K562 (cell line): ENCODE measurements at regions not wholly inside any gene's neighbourhood (a gene's known extent, or its start where the extent isn't known, plus 50 kb on each side); places are given as distances from the start of the nearest gene placed in this dataset.

ENCODE experiments used
- ATAC-seq: fragments of 200-7000 bp; cut with Tn5 transposase; 3 replicates; pipeline ENCODE4 v1.9.1; 2020; ENCODE audit warnings: moderate library complexity
- BruUV-seq: library from RNA; stranded (reverse); fragments of 400-500 nt; replicated peaks from 2 replicates; lab custom pipeline; 2021; lab: Mats Ljungman, UMichigan
- CTCF ChIA-PET: fragments of 300-600 bp; formaldehyde crosslinking; extraction: SDS; loops from one replicate; lab custom pipeline; 2021; ENCODE audit warnings: low intra/inter-chr PET ratio; lab: Yijun Ruan, JAX
- POLR2A ChIA-PET: fragments of 300-600, 350-650 bp; sonication (Branson Sonifier 250); formaldehyde crosslinking; extraction: SDS; loops from one replicate; lab custom pipeline; 2021; ENCODE audit warnings: antibody characterized with exemption, inconsistent platforms; lab: Yijun Ruan, JAX
- DNase-seq, 4 experiments: peaks; one replicate each; pipeline versions ENCODE4 v3.0.0 to v3.0.0-alpha.2; 2011 to 2018; ENCODE audit warnings: low spot score in 3 of 4, mixed read lengths in 3 of 4; ENCODE audit errors: extremely low read depth in 1 of 4
- FAIRE-seq: peaks from 2 replicates; lab custom pipeline; 2011; peaks lifted over from hg19 to GRCh38; lab: Jason Lieb, UNC
- H2AFZ ChIP-seq: 2 replicates; pipeline ENCODE4 v1.6.0; 2011; ENCODE audit warnings: low read depth, low read length, control low read depth, inconsistent platforms
- H3K27ac ChIP-seq: fragments of 200-600 bp; 3 replicates; pipeline ENCODE4 v1.8.0; 2011; ENCODE audit warnings: low read depth, mild to moderate bottlenecking, control low read depth, inconsistent platforms, low read length, moderate library complexity, mixed read lengths; ENCODE audit errors: extremely low read depth
- H3K27me3 ChIP-seq, 2 experiments: fragments of 300-600 bp in 1 of 2; 2 replicates in 1 of 2; 3 replicates in 1 of 2; pipeline versions ENCODE4 v1.6.0 to v1.8.0; 2011; ENCODE audit warnings: inconsistent platforms in 2 of 2, low read length in 2 of 2, mild to moderate bottlenecking in 1 of 2, mixed read lengths in 1 of 2, moderate library complexity in 1 of 2; ENCODE audit not compliant: control insufficient read depth in 2 of 2, insufficient read depth in 2 of 2
- H3K36me3 ChIP-seq: fragments of 300-600 bp; 3 replicates; pipeline ENCODE4 v1.8.0; 2011; ENCODE audit warnings: mild to moderate bottlenecking, low read length, inconsistent platforms; ENCODE audit not compliant: control insufficient read depth, insufficient read depth
- H3K4me1 ChIP-seq, 2 experiments: fragments of 200-600 bp in 1 of 2; replicated peaks in 1 of 2; 2 replicates in 1 of 2; 3 replicates in 1 of 2; pipeline versions ENCODE4 v1.5.1 to v1.8.0; 2011; ENCODE audit warnings: inconsistent platforms in 2 of 2, low read length in 2 of 2, mild to moderate bottlenecking in 1 of 2, mixed read lengths in 1 of 2, moderate library complexity in 1 of 2; ENCODE audit not compliant: control insufficient read depth in 2 of 2, insufficient read depth in 2 of 2
- H3K4me2 ChIP-seq: 2 replicates; pipeline ENCODE4 v1.6.1; 2011; ENCODE audit warnings: low read length, control low read depth, inconsistent platforms, mixed read lengths; ENCODE audit not compliant: insufficient read depth
- H3K4me3 ChIP-seq: fragments of 200-600 bp; sonication (generic), shearing (Covaris generic); 2 replicates; pipeline ENCODE4 v1.5.1; 2016; ENCODE audit warnings: control low read depth, inconsistent platforms
- H3K79me2 ChIP-seq: fragments of 200-600 bp; 3 replicates; pipeline ENCODE4 v1.8.0; 2011; ENCODE audit warnings: low read length, inconsistent platforms; ENCODE audit not compliant: control insufficient read depth, insufficient read depth
- H3K9ac ChIP-seq, 2 experiments: 2 replicates each; pipeline versions ENCODE4 v1.6.0 to v1.6.1; 2011; ENCODE audit warnings: low read depth in 2 of 2, low read length in 2 of 2, control low read depth in 1 of 2, inconsistent platforms in 1 of 2, mild to moderate bottlenecking in 1 of 2, mixed read lengths in 1 of 2; ENCODE audit not compliant: insufficient read depth in 1 of 2
- H3K9me1 ChIP-seq: one replicate; pipeline ENCODE4 v1.6.0; 2011; ENCODE audit warnings: inconsistent platforms, mild to moderate bottlenecking, low read length, moderate library complexity; ENCODE audit not compliant: control insufficient read depth, insufficient read depth
- H3K9me3 ChIP-seq: replicated peaks from 2 replicates; pipeline ENCODE4 v1.5.1; 2011; ENCODE audit warnings: low read depth, low read length, inconsistent platforms; ENCODE audit not compliant: control insufficient read depth, insufficient read depth
- H4K20me1 ChIP-seq: replicated peaks from 2 replicates; pipeline ENCODE4 v1.6.1; 2011; ENCODE audit warnings: low read length, inconsistent platforms, mixed read lengths; ENCODE audit not compliant: control insufficient read depth, insufficient read depth
- ATF1 ChIP-seq, 2 experiments: fragments of 450-650 bp in 1 of 2; IDR thresholded peaks; 2 replicates each; pipeline ENCODE4 v1.6.1; 2016; ENCODE audit warnings: missing compliant biosample characterization in 1 of 2, missing genetic modification characterization in 1 of 2
- EP300 ChIP-seq: IDR thresholded peaks from 2 replicates; pipeline ENCODE4 v1.6.1; 2012; ENCODE audit warnings: low read length, improper control_type of control experiment
- MED1 ChIP-seq: sonication (generic); formaldehyde crosslinking; IDR thresholded peaks from 2 replicates; pipeline ENCODE4 v1.8.1; 2023; ENCODE audit warnings: missing genetic modification reagents, borderline replicate concordance
- TARDBP ChIP-seq: fragments of 450-650 bp; IDR thresholded peaks from 2 replicates; pipeline ENCODE4 v1.6.1; 2016
- WGBS: fragments of 100-300 bp; shearing (Covaris generic); methylation state at CpG from one replicate; pipeline ENCODE4 v1.1.6; 2016; ENCODE audit warnings: low coverage, mixed read lengths; ENCODE audit not compliant: insufficient coverage; ENCODE audit errors: missing lambda C conversion rate; 5-methylcytosine and 5-hydroxymethylcytosine counted together
- in situ Hi-C: fragments of 300-500 bp; cut with MboI; formaldehyde crosslinking; loops from 4 replicates; pipeline ENCODE4 v1.15.0; 2018; ENCODE audit warnings: inconsistent platforms, mixed read lengths
- intact Hi-C: fragments of 100-400 bp; cut with micrococcal nuclease; formaldehyde crosslinking; loops from 2 replicates; pipeline ENCODE4 v1.14.2; 2022
- TF ChIP-seq, protein P1 (sequence below), 3 experiments: IDR thresholded peaks in 2 of 3; conservative IDR thresholded peaks in 1 of 3; 2 replicates each; pipeline ENCODE4 v1.5.1; 2011 to 2012; ENCODE audit warnings: low read length in 3 of 3, mild to moderate bottlenecking in 3 of 3, control low read depth in 2 of 3, improper control_type of control experiment in 1 of 3, inconsistent platforms in 1 of 3, low read depth in 1 of 3, mixed read lengths in 1 of 3, moderate library complexity in 1 of 3; ENCODE audit not compliant: insufficient read depth in 2 of 3
- TF ChIP-seq, protein P2 (sequence below), 2 experiments: IDR thresholded peaks; 2 replicates each; pipeline ENCODE4 v1.6.1; 2011; ENCODE audit warnings: borderline replicate concordance in 1 of 2, control low read depth in 1 of 2, low read depth in 1 of 2, low read length in 1 of 2, mild to moderate bottlenecking in 1 of 2, mixed read lengths in 1 of 2, moderate library complexity in 1 of 2; ENCODE audit not compliant: insufficient read depth in 1 of 2, insufficient read length in 1 of 2, poor library complexity in 1 of 2, severe bottlenecking in 1 of 2; ENCODE audit errors: extremely low read depth in 1 of 2

- TF ChIP-seq, protein P1, sequence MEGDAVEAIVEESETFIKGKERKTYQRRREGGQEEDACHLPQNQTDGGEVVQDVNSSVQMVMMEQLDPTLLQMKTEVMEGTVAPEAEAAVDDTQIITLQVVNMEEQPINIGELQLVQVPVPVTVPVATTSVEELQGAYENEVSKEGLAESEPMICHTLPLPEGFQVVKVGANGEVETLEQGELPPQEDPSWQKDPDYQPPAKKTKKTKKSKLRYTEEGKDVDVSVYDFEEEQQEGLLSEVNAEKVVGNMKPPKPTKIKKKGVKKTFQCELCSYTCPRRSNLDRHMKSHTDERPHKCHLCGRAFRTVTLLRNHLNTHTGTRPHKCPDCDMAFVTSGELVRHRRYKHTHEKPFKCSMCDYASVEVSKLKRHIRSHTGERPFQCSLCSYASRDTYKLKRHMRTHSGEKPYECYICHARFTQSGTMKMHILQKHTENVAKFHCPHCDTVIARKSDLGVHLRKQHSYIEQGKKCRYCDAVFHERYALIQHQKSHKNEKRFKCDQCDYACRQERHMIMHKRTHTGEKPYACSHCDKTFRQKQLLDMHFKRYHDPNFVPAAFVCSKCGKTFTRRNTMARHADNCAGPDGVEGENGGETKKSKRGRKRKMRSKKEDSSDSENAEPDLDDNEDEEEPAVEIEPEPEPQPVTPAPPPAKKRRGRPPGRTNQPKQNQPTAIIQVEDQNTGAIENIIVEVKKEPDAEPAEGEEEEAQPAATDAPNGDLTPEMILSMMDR (IDR thresholded peaks at IDR 0.05 in 2 of 3, conservative IDR thresholded peaks at IDR 0.05 in 1 of 3; ENCODE audit: insufficient read depth in 2 of 3, low read depth in 1 of 3, low read length in 3 of 3), result peak; percentile 34 to 47 (median 34); a peak in 3 of 6 replicates
- no peak for TF ChIP-seq ATF1 (CRISPR knock-in tag; IDR thresholded peaks at IDR 0.05)
- TF ChIP-seq ATF1 (tag; IDR thresholded peaks at IDR 0.05), result no peak
- no peak for TF ChIP-seq TARDBP
- TF ChIP-seq MED1 (CRISPR knock-in tag), result no peak
- TF ChIP-seq, protein P2, sequence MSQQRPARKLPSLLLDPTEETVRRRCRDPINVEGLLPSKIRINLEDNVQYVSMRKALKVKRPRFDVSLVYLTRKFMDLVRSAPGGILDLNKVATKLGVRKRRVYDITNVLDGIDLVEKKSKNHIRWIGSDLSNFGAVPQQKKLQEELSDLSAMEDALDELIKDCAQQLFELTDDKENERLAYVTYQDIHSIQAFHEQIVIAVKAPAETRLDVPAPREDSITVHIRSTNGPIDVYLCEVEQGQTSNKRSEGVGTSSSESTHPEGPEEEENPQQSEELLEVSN (IDR thresholded peaks at IDR 0.05; ENCODE audit: borderline replicate concordance in 1 of 2, extremely low read depth in 1 of 2, insufficient read depth in 1 of 2, insufficient read length in 1 of 2, low read depth in 1 of 2, low read length in 1 of 2, poor library complexity in 1 of 2, severe bottlenecking in 1 of 2), result peak in 1 of 2 experiments; percentile 25
- TF ChIP-seq EP300, result no peak
- TF ChIP-seq, all 486 proteins: peak for 2
- WGBS, result 3% methylated on average over 11 of the region's 11 CpGs
- peak overlapping the region in 1 of 2 experiments; percentile 64; a peak in 1 of 4 replicates for H3K9ac ChIP-seq
- no TSS peak for BruUV-seq
- no peak overlapping the region for H2AFZ ChIP-seq
- no peaks in the 10 kb centered on the region for H3K9me1 ChIP-seq
- no peaks in the 10 kb centered on the region for H3K9me3 ChIP-seq
- in situ Hi-C loops, result no loop called here
- H3K27me3 ChIP-seq, result peaks cover 0 to 12% of the 10 kb centered on the region in 2 experiments; a peak in 4 of 5 replicates
- FAIRE-seq (no peak), ATAC-seq (peak; percentile 81), DNase-seq (peak in 1 of 4 experiments; percentile 29)
- H3K79me2 ChIP-seq, result no peaks in the 10 kb centered on the region
- H3K4me3 ChIP-seq, result no peak overlapping the region
- no peaks in the 10 kb centered on the region for H3K36me3 ChIP-seq
- H3K4me2 ChIP-seq, result no peak overlapping the region
- intact Hi-C loops, result loop anchor here (2.0 kb wide), 1 partner anchor 65 kb away; no protein-coding TSS in a partner anchor
- H3K27ac ChIP-seq, result no peak overlapping the region
- ChIA-PET CTCF (no interaction called here), POLR2A (interaction anchor here (0.6 to 0.7 kb wide), 2 partner anchors 9 to 476 kb away, joined by 3 read pairs; no protein-coding TSS in a partner anchor)
- H4K20me1 ChIP-seq, result no peaks in the 10 kb centered on the region
- H3K4me1 ChIP-seq, result 0 out of 5 replicates have a peak, but pooled peaks cover 0 to 4% of the 10 kb centered on the region in 2 experiments
Measured at GRCh38 chr15:80308002-80308401, 56.0 kb upstream of the CTXND1 start.
